IPS-20b (cell line): ENCODE measurements at regions not wholly inside any gene's neighbourhood (a gene's known extent, or its start where the extent isn't known, plus 50 kb on each side); places are given as distances from the start of the nearest gene placed in this dataset.

Experiments used
- H3K27ac ChIP-seq: one replicate; pipeline ENCODE4 v1.5.1; 2013; ENCODE audit warnings: low read length
- H3K27me3 ChIP-seq: 2 replicates; pipeline ENCODE4 v1.6.1; 2013; ENCODE audit warnings: mild to moderate bottlenecking, low read length, inconsistent platforms; ENCODE audit not compliant: insufficient read depth
- H3K36me3 ChIP-seq: 2 replicates; pipeline ENCODE4 v1.6.1; 2013; ENCODE audit warnings: low read depth, mild to moderate bottlenecking, inconsistent platforms, low read length, moderate library complexity; ENCODE audit not compliant: insufficient read depth
- H3K4me1 ChIP-seq: 2 replicates; pipeline ENCODE4 v1.6.1; 2013; ENCODE audit warnings: mild to moderate bottlenecking, control low read depth, inconsistent platforms, low read length, moderate library complexity; ENCODE audit not compliant: insufficient read depth
- H3K4me3 ChIP-seq: 2 replicates; pipeline ENCODE4 v1.5.1; 2013; ENCODE audit warnings: mild to moderate bottlenecking, low read length, inconsistent platforms
- H3K9ac ChIP-seq: 2 replicates; pipeline ENCODE4 v1.6.1; 2013; ENCODE audit warnings: low read depth, mild to moderate bottlenecking, inconsistent platforms, low read length, moderate library complexity
- H3K9me3 ChIP-seq: 2 replicates; pipeline ENCODE4 v1.6.1; 2013; ENCODE audit warnings: mild to moderate bottlenecking, low read depth, low read length, inconsistent platforms; ENCODE audit not compliant: insufficient read depth

DNA sequence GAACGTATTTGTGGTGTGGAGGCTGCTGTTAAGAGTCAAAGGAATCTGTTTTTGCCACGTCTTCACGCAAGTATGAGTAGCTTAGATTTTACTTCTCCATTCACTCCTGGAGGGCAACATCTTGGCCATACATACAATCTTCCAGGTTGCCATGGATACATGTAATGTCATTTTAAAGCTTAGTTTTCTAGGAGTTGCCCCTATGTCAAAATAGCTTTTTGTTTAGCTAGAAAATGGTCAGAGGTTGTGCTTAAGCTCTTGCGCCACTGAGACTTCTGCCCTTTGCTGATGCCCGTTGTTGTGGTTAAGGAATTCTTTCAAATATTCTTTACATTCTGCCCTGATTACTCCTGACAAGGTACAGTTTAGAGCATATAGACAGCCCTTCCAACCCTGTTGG lies 245.4 kb upstream of the TFPI start:
- Histone ChIP-seq H3K27ac (no peak overlapping the region), H3K4me3 (no peak overlapping the region), H3K9ac (no peak overlapping the region), H3K36me3 (no peaks in the 10 kb centered on the region), H3K27me3 (no peaks in the 10 kb centered on the region), H3K9me3 (no peaks in the 10 kb centered on the region), H3K4me1 (no peaks in the 10 kb centered on the region)

DNA sequence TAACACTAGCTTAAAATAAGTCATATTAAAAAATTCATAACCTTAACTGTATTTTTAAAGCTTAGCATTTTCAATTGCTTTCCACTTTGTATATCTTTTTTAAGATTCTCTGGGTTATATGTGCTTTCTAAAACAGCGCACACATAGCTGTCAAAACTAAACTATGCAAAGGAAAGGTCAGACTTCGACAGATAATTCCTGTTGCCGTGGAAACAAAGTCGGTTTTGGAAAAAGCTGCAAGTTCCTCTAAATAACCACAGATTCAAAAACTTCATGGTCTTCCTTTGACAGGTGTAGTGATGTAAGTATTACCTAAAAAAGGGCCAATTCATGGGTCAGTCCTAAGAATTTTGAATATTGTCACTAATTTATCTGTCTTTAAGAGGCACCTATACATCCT lies 249.6 kb upstream of the TFPI start:
- no peak overlapping the region for H3K27ac ChIP-seq
- no peaks in the 10 kb centered on the region for H3K4me1 ChIP-seq
- H3K36me3 ChIP-seq: no peaks in the 10 kb centered on the region
- H3K4me3 ChIP-seq: no peak overlapping the region
- no peak overlapping the region for H3K9ac ChIP-seq
- H3K9me3 ChIP-seq: peaks cover 4% of the 10 kb centered on the region; the same call in 1 of the 2 replicates
- no peaks in the 10 kb centered on the region for H3K27me3 ChIP-seq

DNA sequence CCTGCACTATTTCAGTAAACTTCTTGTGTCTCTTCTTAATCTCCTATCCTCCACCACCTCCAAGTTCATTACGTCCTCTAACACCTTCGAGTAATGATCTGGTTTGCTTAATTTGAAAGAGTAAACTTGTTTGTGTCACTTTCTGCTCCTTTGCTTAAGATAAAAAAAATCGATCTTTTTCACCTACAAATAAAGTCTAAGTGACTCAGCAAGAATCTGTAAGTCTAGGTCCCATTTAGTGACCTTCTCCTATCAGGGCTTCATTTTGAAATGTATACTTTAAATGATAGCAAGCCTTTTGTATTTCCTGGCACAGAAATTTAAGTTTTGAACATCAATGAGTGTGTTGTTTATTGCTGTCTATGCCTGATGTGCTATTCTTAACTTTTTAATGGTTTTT lies 260.9 kb upstream of the TFPI start:
- Histone ChIP-seq H3K4me3 (no peak overlapping the region), H3K27ac (no peak overlapping the region), H3K9ac (no peak overlapping the region), H3K36me3 (no peaks in the 10 kb centered on the region), H3K27me3 (no peaks in the 10 kb centered on the region), H3K9me3 (peaks cover 6% of the 10 kb centered on the region), H3K4me1 (no peaks in the 10 kb centered on the region)

DNA sequence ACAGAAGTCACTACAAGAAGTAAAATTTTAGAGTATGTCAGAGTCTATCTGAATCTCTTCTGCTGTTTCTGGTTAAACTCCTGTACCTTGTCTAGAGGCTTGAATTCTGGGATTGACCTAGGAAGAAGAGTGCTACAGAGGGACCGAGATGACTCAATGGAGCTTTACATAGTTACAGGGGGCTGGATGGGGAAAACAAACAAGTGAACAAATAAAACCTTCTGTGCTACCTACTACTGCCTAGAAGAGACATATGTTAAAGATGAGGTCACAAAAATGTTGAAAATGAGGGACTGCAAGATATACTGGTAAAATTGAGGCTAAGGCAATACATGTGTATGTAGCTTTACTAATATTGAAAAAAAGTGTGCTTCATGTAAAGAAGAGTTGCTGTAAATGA lies 265.4 kb upstream of the TFPI start:
- Histone ChIP-seq H3K27ac (no peak overlapping the region), H3K4me1 (no peaks in the 10 kb centered on the region), H3K4me3 (no peak overlapping the region), H3K9me3 (peaks cover 3% of the 10 kb centered on the region; the same call in 1 of the 2 replicates), H3K27me3 (no peaks in the 10 kb centered on the region), H3K9ac (no peak overlapping the region), H3K36me3 (no peaks in the 10 kb centered on the region)

DNA sequence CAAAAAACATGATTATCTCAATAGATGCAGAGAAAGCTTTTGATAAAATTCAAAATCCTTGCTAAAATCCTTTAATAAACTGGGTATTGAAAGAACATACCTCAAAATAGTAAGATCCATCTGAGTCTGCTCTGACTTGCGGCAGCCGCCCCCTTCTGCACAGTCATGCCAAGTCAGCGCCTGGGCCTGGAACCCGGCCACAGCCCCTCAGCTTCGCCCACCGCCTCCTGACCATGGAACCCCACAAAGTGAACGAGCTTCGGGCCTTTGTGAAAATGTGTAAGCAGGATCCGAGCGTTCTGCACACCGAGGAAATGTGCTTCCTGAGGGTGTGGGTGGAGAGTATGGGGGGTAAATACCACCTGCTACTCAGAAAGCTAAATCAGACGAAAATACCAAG lies 270.9 kb upstream of the TFPI start:
- Histone ChIP-seq H3K27me3 (no peaks in the 10 kb centered on the region), H3K27ac (no peak overlapping the region), H3K36me3 (no peaks in the 10 kb centered on the region), H3K9ac (no peak overlapping the region), H3K4me3 (no peak overlapping the region), H3K9me3 (no peaks in the 10 kb centered on the region; the same call in 1 of the 2 replicates), H3K4me1 (no peaks in the 10 kb centered on the region)

DNA sequence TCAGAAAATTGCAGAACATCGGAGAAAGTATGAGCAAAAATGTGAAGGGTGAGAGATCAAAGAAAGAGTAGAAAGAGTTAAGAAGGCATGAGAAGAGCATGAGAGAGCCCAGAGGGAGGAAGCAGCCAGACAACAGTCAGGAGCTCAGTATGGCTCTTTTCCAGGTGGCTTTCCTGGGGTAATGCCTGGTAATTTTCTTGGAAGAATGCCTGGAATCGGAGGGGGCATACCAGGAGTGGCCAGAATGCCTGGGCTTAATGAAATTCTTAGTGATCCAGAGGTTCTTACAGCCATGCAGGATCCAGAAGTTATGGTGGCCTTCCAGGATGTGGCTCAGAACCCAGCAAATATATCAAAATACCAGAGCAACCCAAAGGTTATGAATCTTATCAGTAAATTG lies 271.8 kb upstream of the TFPI start:
- H3K27me3 ChIP-seq: no peaks in the 10 kb centered on the region
- H3K27ac ChIP-seq: no peak overlapping the region
- H3K9me3 ChIP-seq: no peaks in the 10 kb centered on the region; the same call in 1 of the 2 replicates
- H3K36me3 ChIP-seq: no peaks in the 10 kb centered on the region
- no peak overlapping the region for H3K4me3 ChIP-seq
- H3K9ac ChIP-seq: no peak overlapping the region
- H3K4me1 ChIP-seq: no peaks in the 10 kb centered on the region

DNA sequence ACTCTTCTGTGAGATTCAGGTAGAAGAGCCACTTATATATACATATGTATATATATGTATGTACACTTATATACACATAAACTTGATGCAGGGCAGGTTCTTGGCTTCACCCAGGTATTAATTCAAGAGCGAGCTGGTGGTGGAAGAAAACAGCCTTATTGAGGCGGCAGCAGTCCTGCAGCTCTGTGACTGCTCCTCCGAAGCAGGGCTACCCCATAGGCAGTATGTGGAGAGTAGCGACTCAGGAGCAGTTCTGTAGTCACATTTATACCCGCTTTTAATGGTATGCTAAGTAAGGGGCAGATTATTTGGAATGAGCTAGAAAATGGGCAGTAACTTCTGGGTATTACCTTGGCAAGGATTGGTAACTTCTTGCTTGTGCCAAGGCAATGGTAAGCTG lies 280.6 kb upstream of the TFPI start:
- Histone ChIP-seq H3K27ac (no peak overlapping the region), H3K27me3 (no peaks in the 10 kb centered on the region), H3K36me3 (no peaks in the 10 kb centered on the region), H3K9me3 (no peaks in the 10 kb centered on the region), H3K9ac (no peak overlapping the region), H3K4me1 (no peaks in the 10 kb centered on the region), H3K4me3 (no peak overlapping the region)

DNA sequence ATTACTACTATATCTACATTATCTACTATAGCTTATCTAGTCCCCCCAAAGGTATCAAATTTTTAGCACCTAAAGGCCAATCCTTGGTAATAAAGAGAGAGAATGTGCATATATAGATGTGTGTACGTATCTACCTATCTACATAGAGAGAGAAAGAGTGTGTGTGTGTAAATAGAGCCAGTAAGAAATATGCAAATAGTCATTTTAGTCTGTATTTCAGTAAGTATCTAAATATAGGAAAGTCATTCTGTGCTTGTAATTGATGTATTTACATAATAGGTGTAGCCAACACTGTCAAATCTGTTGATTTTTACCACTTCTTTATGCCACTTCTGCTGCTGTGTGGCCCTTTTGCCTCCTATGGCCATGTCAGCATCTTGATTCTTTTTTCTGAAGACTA lies 284.5 kb upstream of the TFPI start:
- Histone ChIP-seq H3K27ac (no peak overlapping the region), H3K36me3 (no peaks in the 10 kb centered on the region), H3K4me3 (no peak overlapping the region), H3K9me3 (no peaks in the 10 kb centered on the region), H3K9ac (no peak overlapping the region), H3K4me1 (no peaks in the 10 kb centered on the region), H3K27me3 (no peaks in the 10 kb centered on the region)

DNA sequence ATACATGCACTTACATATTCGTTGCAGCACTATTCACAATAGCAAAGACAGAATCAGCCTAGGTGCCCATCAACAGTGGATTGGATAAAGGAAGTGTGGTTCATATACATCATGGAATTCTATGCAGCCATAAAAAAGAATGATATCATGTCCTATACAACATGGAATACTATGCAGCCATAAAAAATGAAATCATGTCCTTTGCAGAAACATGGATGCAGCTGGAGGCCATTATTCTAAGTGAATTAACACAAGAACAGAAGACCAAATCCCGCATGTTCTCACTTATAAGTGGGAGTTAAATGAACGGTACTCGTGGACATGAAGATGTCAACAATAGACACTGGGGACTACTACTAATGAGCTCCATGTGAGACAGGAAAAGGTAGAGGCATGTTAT lies 288.1 kb upstream of the TFPI start:
- Histone ChIP-seq H3K27me3 (no peaks in the 10 kb centered on the region), H3K4me3 (no peak overlapping the region), H3K9me3 (no peaks in the 10 kb centered on the region), H3K27ac (no peak overlapping the region), H3K4me1 (no peaks in the 10 kb centered on the region), H3K9ac (no peak overlapping the region), H3K36me3 (no peaks in the 10 kb centered on the region)

DNA sequence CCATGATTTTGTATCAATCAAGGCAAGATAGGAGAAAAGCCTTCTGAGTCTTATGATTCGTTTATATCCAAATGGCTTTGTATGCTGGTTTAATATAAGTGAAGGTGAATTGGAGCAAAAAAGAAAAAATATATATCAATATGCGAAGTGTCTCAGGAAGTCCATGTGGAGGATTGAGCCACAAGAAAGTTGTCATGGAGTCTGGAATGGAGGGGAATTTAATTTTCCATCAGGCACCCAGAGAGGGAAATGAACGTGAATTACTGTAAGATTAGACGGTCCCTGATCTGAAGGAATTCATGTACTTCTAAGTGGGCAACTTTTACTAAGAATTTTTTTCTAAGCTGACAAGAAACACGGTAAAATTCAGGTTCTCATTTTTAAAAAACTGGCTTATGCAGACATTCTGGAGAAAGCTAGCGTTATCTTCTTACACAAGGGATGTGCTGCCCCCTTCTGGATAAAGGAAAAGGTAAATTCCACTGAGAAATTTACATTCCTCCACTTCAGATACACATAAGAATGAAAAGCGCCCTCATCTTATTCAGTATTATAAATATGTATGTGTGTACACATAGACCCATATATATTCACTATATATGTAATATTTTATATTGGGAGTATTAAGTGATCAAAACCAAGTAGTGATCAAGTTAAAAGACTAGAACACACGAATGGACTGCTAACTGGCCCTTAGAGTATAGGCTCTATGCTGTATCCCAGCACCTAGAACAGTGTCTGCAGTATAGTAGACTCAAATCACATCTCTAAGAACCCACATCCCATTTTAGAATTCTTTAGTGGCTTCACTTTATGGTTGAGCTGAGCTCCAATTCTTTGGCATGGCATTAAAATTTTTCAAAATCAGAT lies 289.0 kb upstream of the TFPI start:
- H3K4me3 ChIP-seq: no peak overlapping the region
- no peaks in the 10 kb centered on the region for H3K36me3 ChIP-seq
- H3K9ac ChIP-seq: no peak overlapping the region
- H3K9me3 ChIP-seq: no peaks in the 10 kb centered on the region
- H3K4me1 ChIP-seq: no peaks in the 10 kb centered on the region
- H3K27me3 ChIP-seq: no peaks in the 10 kb centered on the region
- no peak overlapping the region for H3K27ac ChIP-seq

DNA sequence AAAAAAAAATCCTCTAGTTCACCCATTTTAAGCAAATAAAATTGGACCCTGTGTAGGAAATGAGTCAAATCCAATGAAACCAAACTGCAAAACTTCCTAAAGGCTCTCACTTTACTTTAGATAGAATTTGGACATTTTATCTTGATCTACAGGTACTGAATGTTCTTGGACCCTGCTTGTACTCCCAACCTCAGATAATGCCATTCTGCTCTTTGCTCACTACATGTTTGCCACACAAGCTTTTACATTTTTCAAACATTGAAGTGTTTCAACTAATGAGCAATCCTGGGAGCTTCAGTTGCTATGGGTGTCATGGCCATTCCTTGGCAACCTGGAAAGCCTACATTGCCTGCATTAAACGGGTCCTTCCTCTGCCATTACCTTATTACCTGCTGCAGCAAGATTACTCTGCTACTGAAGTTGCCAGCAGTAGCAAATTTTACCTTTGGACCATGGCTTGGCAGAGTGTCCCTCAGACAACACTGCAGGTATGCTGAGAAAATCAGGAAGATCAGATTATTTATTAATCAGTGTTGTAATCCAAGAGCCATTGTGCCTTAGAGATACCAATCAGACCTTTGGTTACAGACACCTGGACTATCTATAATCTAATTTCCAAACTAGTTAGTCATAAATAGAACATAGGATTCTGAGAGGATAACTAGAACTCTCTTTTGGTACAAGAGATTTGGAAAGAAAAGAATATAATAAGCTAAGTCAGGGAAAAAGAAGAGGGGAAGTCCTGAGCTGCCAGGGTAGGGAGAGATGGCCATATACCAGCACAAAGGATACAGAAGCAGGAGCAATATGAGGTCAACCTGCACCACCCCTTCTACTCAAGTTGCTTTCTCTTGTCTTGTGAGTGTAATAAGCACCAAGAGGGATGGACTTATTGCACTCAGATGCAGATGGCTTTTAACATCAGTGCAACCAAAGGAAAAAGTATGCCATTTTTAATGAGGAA lies 293.3 kb upstream of the TFPI start:
- Histone ChIP-seq H3K27ac (no peak overlapping the region), H3K4me3 (no peak overlapping the region), H3K36me3 (no peaks in the 10 kb centered on the region), H3K9ac (no peak overlapping the region), H3K9me3 (no peaks in the 10 kb centered on the region), H3K27me3 (no peaks in the 10 kb centered on the region), H3K4me1 (no peaks in the 10 kb centered on the region)
